HL-60 (cell line): ENCODE measurements at regions not wholly inside any gene's neighbourhood (a gene's known extent, or its start where the extent isn't known, plus 50 kb on each side); places are given as distances from the start of the nearest gene placed in this dataset.

ENCODE experiments used
- DNase-seq, 2 experiments: peaks; one replicate each; pipeline ENCODE4 v3.0.0-alpha.2; 2010 to 2020; ENCODE audit warnings: low read depth in 1 of 2, low spot score in 1 of 2
- H3K27ac ChIP-seq: fragments of 250-450 bp; sonication (Bioruptor Pico); replicated peaks from 2 replicates; pipeline ENCODE4 v1.5.1; 2020; ENCODE audit warnings: mild to moderate bottlenecking, moderate library complexity
- H3K27me3 ChIP-seq: fragments of 250-450 bp; sonication (Bioruptor Pico); 2 replicates; pipeline ENCODE4 v1.5.1; 2021; ENCODE audit warnings: mild to moderate bottlenecking, moderate library complexity; ENCODE audit not compliant: insufficient read depth, poor library complexity, severe bottlenecking
- H3K4me3 ChIP-seq: replicated peaks from 2 replicates; pipeline ENCODE4 v1.5.1; 2011; ENCODE audit warnings: mild to moderate bottlenecking, control low read depth, low read length; ENCODE audit not compliant: insufficient read depth
- GABPA ChIP-seq: IDR thresholded peaks from 2 replicates; pipeline ENCODE4 v1.6.1; 2012; ENCODE audit warnings: low read depth
- POLR2AphosphoS5 ChIP-seq: IDR thresholded peaks from 2 replicates; pipeline ENCODE4 v1.6.1; 2012; ENCODE audit warnings: low read depth
- SPI1 ChIP-seq: IDR thresholded peaks from 2 replicates; pipeline ENCODE4 v1.6.1; 2012; ENCODE audit warnings: low read depth, mild to moderate bottlenecking, borderline replicate concordance
- TF ChIP-seq, protein P1 (sequence below): IDR thresholded peaks from one replicate; pipeline ENCODE4 v1.5.1; 2011; ENCODE audit warnings: low read length, control low read depth, inconsistent platforms; ENCODE audit not compliant: insufficient read depth
- TF ChIP-seq, protein P2 (sequence below): IDR thresholded peaks from 2 replicates; pipeline ENCODE4 v1.6.1; 2012; ENCODE audit warnings: low read depth; ENCODE audit not compliant: insufficient replicate concordance

DNA sequence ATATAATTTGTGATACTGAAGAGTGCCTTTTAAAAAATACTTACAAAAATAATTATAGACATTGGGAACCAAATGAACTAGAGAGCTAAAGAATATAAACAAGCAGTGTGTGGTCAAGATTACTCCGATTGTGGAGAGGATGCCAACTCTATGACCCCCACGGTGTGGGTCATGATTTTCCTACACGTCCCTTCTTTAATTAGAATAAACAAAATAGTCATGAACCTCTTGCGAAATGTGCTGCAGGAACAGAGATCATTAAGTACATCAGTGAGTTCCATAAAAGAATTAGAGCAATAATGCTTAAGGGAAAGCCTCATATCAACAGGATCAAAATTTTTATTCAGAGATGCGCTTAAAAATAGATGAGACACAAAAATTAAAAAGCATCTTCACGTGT is 476.6 kb upstream of the ROBO1 start:
- Histone ChIP-seq H3K27ac (no peak overlapping the region), H3K4me3 (no peak overlapping the region), H3K27me3 (no peaks in the 10 kb centered on the region)
- TF ChIP-seq POLR2AphosphoS5 (no peak), SPI1 (no peak), GABPA (no peak)
- TF ChIP-seq, protein P1, sequence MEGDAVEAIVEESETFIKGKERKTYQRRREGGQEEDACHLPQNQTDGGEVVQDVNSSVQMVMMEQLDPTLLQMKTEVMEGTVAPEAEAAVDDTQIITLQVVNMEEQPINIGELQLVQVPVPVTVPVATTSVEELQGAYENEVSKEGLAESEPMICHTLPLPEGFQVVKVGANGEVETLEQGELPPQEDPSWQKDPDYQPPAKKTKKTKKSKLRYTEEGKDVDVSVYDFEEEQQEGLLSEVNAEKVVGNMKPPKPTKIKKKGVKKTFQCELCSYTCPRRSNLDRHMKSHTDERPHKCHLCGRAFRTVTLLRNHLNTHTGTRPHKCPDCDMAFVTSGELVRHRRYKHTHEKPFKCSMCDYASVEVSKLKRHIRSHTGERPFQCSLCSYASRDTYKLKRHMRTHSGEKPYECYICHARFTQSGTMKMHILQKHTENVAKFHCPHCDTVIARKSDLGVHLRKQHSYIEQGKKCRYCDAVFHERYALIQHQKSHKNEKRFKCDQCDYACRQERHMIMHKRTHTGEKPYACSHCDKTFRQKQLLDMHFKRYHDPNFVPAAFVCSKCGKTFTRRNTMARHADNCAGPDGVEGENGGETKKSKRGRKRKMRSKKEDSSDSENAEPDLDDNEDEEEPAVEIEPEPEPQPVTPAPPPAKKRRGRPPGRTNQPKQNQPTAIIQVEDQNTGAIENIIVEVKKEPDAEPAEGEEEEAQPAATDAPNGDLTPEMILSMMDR = no peak
- TF ChIP-seq, protein P2, sequence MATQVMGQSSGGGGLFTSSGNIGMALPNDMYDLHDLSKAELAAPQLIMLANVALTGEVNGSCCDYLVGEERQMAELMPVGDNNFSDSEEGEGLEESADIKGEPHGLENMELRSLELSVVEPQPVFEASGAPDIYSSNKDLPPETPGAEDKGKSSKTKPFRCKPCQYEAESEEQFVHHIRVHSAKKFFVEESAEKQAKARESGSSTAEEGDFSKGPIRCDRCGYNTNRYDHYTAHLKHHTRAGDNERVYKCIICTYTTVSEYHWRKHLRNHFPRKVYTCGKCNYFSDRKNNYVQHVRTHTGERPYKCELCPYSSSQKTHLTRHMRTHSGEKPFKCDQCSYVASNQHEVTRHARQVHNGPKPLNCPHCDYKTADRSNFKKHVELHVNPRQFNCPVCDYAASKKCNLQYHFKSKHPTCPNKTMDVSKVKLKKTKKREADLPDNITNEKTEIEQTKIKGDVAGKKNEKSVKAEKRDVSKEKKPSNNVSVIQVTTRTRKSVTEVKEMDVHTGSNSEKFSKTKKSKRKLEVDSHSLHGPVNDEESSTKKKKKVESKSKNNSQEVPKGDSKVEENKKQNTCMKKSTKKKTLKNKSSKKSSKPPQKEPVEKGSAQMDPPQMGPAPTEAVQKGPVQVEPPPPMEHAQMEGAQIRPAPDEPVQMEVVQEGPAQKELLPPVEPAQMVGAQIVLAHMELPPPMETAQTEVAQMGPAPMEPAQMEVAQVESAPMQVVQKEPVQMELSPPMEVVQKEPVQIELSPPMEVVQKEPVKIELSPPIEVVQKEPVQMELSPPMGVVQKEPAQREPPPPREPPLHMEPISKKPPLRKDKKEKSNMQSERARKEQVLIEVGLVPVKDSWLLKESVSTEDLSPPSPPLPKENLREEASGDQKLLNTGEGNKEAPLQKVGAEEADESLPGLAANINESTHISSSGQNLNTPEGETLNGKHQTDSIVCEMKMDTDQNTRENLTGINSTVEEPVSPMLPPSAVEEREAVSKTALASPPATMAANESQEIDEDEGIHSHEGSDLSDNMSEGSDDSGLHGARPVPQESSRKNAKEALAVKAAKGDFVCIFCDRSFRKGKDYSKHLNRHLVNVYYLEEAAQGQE = no peak
- DNase-seq = no peak

DNA sequence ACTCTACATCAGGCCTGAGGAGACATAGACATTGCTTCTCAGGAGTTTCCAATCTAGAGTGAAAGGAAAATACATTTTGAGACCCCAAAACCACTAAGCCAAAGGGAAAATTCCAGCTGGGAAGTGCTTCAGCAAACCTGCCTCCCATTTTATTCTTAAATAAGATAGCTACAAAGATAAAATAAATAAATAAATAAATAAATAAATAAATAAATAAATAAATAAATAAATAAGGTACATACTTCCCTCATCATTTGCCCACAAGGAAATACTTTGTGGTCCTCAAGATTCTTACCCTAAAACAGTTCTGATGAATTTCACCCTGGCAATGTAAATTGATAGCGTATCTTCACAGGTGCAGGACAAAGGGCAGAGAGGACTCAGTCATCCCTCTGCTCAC is 474.0 kb upstream of the ROBO1 start:
- Histone ChIP-seq H3K27ac (no peak overlapping the region), H3K4me3 (no peak overlapping the region), H3K27me3 (no peaks in the 10 kb centered on the region)
- TF ChIP-seq GABPA (no peak), SPI1 (no peak), POLR2AphosphoS5 (no peak)
- TF ChIP-seq, protein P2 = no peak
- TF ChIP-seq, protein P1 = no peak
- no peak for DNase-seq

DNA sequence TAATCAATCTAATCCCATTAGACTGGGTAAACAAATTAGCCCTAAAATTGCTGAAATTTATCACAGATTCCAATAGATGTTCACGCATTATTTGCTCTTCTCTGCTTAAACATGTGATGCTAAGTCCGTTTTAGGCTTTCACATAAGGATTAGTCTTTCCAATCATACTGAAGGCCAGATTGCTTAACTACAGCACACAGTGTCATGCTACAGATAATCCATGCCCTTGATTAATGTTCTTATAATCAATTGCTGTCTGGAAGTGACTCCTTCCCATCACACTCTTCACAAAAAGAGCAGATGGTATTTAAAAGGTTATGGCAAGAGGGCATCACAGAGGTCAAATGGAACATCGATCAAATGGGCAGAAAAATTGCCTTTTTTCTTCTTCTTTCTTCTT is 471.5 kb upstream of the ROBO1 start:
- H3K4me3 ChIP-seq = no peak overlapping the region
- DNase-seq = no peak
- H3K27ac ChIP-seq = no peak overlapping the region
- TF ChIP-seq, protein P2 = no peak
- TF ChIP-seq, protein P1 = no peak
- no peak for TF ChIP-seq POLR2AphosphoS5
- no peak for TF ChIP-seq GABPA
- TF ChIP-seq SPI1 = no peak
- no peaks in the 10 kb centered on the region for H3K27me3 ChIP-seq
